ENCODE measurements at regions not wholly inside any gene's neighbourhood (a gene's known extent, or its start where the extent isn't known, plus 50 kb on each side); places are given as distances from the start of the nearest gene placed in this dataset.

- Histone ChIP-seq H3K27me3 (ENCODE audit: control insufficient read depth, insufficient read depth, low read length) (no peaks in the 10 kb centered on the region), H3K79me2 (no peaks in the 10 kb centered on the region), H3K9ac (no peak overlapping the region)
Observed at GRCh38 chr15:23835953-23836352, 148.8 kb upstream of the NDN start.

GRCh38 chr15:23839893-23840474 lies 152.9 kb upstream of the NDN start:
- Histone ChIP-seq H3K36me3 (ENCODE audit: control insufficient read depth, insufficient read depth, low read length) (no peaks in the 10 kb centered on the region), H3K27me3 (ENCODE audit: control insufficient read depth, insufficient read depth, low read length) (no peaks in the 10 kb centered on the region), H3K4me2 (ENCODE audit: low read length) (no peak overlapping the region), H3K4me3 (ENCODE audit: low read depth, low read length) (no peak overlapping the region), H3K9me3 (ENCODE audit: control insufficient read depth, low read length) (no peaks in the 10 kb centered on the region), H3K79me2 (no peaks in the 10 kb centered on the region), H3K27ac (no peak overlapping the region), H3K4me1 (no peaks in the 10 kb centered on the region), H2AFZ (no peak overlapping the region), H3K9ac (no peak overlapping the region)
- TF ChIP-seq CTCF (IDR thresholded peaks at IDR 0.05) = no peak

More at GRCh38 chr15:23835953-23836352, 148.8 kb upstream of the NDN start:
- Histone ChIP-seq H2AFZ (no peak overlapping the region), H3K9me3 (ENCODE audit: control insufficient read depth, low read length) (no peaks in the 10 kb centered on the region), H3K4me2 (ENCODE audit: low read length) (no peak overlapping the region), H3K4me3 (ENCODE audit: low read depth, low read length) (no peak overlapping the region), H3K36me3 (ENCODE audit: control insufficient read depth, insufficient read depth, low read length) (no peaks in the 10 kb centered on the region), H3K4me1 (no peaks in the 10 kb centered on the region), H3K27ac (no peak overlapping the region)
- TF ChIP-seq CTCF (IDR thresholded peaks at IDR 0.05) = no peak

GRCh38 chr15:23846218-23846617 lies 159.1 kb upstream of the NDN start:
- Histone ChIP-seq H3K4me1 (no peaks in the 10 kb centered on the region), H3K9me3 (ENCODE audit: control insufficient read depth, low read length) (no peaks in the 10 kb centered on the region), H3K9ac (no peak overlapping the region), H3K4me3 (ENCODE audit: low read depth, low read length) (no peak overlapping the region), H2AFZ (no peak overlapping the region), H3K27me3 (ENCODE audit: control insufficient read depth, insufficient read depth, low read length) (no peaks in the 10 kb centered on the region), H3K36me3 (ENCODE audit: control insufficient read depth, insufficient read depth, low read length) (no peaks in the 10 kb centered on the region), H3K4me2 (ENCODE audit: low read length) (no peak overlapping the region), H3K79me2 (no peaks in the 10 kb centered on the region), H3K27ac (no peak overlapping the region)
- no peak for TF ChIP-seq CTCF (IDR thresholded peaks at IDR 0.05)

GRCh38 chr15:23850666-23851065 lies 163.6 kb upstream of the NDN start:
- no peak for TF ChIP-seq CTCF (IDR thresholded peaks at IDR 0.05)
- Histone ChIP-seq H3K79me2 (no peaks in the 10 kb centered on the region), H3K9me3 (ENCODE audit: control insufficient read depth, low read length) (no peaks in the 10 kb centered on the region), H3K4me2 (ENCODE audit: low read length) (no peak overlapping the region), H3K4me3 (ENCODE audit: low read depth, low read length) (no peak overlapping the region), H3K27me3 (ENCODE audit: control insufficient read depth, insufficient read depth, low read length) (no peaks in the 10 kb centered on the region), H3K36me3 (ENCODE audit: control insufficient read depth, insufficient read depth, low read length) (no peaks in the 10 kb centered on the region), H2AFZ (no peak overlapping the region), H3K9ac (no peak overlapping the region), H3K27ac (no peak overlapping the region), H3K4me1 (no peaks in the 10 kb centered on the region)

- Histone ChIP-seq H3K36me3 (ENCODE audit: control insufficient read depth, insufficient read depth, low read length) (no peaks in the 10 kb centered on the region), H3K4me3 (ENCODE audit: low read depth, low read length) (no peak overlapping the region), H3K9me3 (ENCODE audit: control insufficient read depth, low read length) (no peaks in the 10 kb centered on the region), H3K4me1 (no peaks in the 10 kb centered on the region), H3K9ac (no peak overlapping the region), H3K4me2 (ENCODE audit: low read length) (no peak overlapping the region), H3K79me2 (no peaks in the 10 kb centered on the region), H3K27ac (no peak overlapping the region), H2AFZ (no peak overlapping the region), H3K27me3 (ENCODE audit: control insufficient read depth, insufficient read depth, low read length) (no peaks in the 10 kb centered on the region)
- TF ChIP-seq CTCF (IDR thresholded peaks at IDR 0.05) = no peak
Observed at GRCh38 chr15:23851921-23852320, 164.8 kb upstream of the NDN start.

Measured in parathyroid adenoma (tissue), 2 donors.